ENCODE measurements at regions not wholly inside any gene's neighbourhood (a gene's known extent, or its start where the extent isn't known, plus 50 kb on each side); places are given as distances from the start of the nearest gene placed in this dataset.
"Not testable (repeated sequence)": the region's sequence is repeated elsewhere in the genome, so short reads cannot be mapped to it uniquely, and the experiment has no call there.

DNA sequence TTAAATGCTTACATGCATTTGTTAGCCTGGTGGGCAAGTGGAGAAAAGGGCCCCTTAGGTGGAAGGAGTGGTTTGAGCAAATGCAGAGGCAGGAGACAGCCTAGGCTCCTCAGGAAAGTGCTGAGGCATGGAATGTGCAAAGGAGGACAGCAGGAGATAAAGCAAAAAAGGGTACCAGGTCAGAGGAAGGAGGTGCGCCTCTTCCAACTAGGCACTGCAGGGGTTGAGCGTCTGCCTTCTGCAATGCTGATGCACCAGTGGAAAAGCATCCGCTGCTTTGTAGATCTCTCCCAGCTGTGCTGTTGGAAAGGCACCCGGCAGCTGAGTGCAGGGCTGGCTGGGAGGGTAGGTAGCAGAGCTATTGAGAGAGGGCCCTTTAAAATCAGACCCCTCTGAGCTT, 287.0 kb upstream of the XYLT1 start:
- in situ Hi-C loops (cut with HindIII; ENCODE audit: low pct_unique_long_range_greater_than_20kb, low sequenced_read_pairs): no loop called here
- DNase-seq (ENCODE audit: low read depth): no peak

DNA sequence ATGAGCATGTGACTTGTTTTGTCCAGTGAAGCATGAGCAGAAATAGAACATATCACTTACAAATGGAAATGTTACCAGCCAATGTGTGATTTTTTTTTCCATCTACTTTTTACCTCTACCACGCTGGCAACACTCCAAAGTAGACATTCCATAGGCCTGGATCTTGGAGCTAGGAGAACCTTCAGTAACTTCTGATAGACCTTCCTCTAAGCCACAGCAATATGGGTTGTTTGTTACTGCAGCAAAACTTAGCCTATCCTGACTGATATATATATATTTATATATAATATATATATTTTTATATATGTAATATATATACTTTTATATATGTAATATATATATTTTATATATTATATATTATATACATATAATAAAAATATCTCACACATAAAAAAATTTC, 284.4 kb upstream of the XYLT1 start:
- in situ Hi-C loops (cut with HindIII; ENCODE audit: low pct_unique_long_range_greater_than_20kb, low sequenced_read_pairs): no loop called here
- DNase-seq (ENCODE audit: low read depth): no peak

DNA sequence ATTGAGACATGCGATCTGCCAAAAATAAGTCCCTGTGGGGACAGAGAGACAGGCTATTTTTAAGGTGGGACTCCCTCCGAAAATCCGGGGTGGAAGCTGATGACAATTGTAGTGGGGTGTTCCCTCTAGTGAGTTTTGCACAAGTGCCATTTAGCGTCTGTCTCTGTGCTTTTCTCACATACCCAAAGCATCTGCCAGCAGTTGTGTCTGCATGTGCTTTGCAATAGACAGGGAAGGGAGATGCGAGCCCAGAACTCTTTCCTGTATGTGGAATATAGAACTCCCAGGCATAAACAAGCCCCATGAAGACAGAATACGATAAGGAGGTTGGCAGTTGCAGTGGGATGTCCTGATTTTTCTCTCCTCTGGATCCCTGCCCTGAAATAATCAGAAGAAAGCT, 282.7 kb upstream of the XYLT1 start:
- in situ Hi-C loops (cut with HindIII; ENCODE audit: low pct_unique_long_range_greater_than_20kb, low sequenced_read_pairs): no loop called here

DNA sequence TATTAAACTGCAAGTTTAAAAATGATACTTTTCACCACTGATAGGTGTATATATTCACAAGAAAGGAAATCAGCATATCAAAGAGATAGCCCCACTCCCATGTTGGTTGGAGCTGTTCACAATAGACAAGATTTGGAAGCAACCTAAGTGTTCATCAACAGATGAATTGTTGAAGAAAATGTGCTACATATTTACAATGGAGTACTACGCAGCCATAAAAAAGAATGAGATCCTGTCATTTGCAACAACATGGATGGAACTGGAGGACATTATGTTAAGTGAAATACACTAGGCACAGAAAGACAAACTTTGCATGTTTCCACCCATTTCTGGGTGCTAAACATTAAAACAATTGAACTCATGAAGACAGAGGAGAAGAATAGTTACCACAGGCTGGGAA, 278.9 kb upstream of the XYLT1 start:
- no peak for DNase-seq (ENCODE audit: low read depth)
- in situ Hi-C loops (cut with HindIII; ENCODE audit: low pct_unique_long_range_greater_than_20kb, low sequenced_read_pairs): no loop called here

More for the DNA sequence above, 282.7 kb upstream of the XYLT1 start:
- no peak for DNase-seq (ENCODE audit: low read depth)

DNA sequence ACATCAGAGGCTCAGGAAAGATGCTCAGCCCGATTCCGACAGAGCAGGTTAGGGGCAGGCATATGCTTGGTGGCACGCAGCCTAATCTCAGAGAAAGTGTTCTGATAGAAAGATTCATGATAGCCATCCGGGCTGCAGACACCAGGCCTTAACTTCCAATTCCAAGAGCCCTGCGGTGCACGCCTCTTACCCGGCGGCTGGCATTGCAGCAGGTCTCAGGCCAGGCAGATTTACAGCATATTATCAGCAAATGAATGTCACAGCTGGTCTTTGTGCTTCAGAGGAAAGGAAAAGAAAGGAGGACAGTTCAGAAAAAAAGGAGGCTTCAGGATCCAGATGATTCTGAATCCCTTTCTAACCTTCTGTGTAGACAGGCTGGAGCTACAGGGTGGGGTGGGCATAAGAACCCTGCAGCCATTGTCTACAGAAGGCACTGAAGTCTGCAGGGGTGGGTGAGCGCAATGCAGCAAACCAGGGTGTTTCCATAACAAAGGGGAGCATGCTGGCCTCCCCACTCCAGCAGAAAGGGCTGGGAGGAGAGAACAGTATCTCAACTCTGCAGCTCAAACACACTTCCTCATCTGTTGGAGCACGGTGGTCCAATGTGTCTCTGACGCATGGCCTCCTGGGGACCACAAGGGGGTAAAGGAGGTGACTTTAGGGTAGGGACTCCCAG, 277.4 kb upstream of the XYLT1 start:
- no peak for DNase-seq (ENCODE audit: low read depth)
- in situ Hi-C loops (cut with HindIII; ENCODE audit: low pct_unique_long_range_greater_than_20kb, low sequenced_read_pairs): no loop called here

DNA sequence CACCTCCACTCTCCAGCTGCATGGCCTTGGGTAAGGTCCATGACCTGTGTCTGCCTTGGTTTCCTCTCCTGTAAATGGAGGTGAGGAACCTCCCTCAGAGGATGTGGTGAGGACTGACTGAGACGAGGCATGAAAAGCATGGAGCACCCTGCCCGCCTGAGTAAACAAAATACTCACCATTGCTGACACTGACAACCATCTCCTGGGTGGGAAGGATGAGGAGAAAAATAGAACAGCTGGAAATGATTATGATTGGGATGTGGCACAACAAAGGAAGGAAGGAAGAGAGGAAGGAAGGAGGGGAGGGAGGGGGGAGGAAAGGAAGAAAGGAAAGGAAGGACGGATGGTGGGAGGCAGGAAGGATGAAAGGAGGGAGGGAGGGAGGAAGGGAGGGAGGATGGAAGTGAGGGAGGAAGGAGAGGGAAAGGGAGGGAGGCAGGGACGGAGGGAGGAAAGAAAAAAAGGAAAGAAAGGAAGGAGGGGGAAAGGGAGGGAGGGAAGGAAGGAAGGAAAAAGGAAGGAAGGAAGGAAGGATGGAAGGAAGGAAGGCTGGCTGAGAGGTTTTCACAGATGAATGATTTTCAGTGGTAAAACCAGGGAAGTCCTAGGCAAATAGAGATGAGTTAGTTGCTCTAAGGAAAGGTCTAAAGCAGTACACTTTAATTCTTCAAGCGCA, 276.5 kb upstream of the XYLT1 start:
- DNase-seq (ENCODE audit: low read depth): no peak
- in situ Hi-C loops (cut with HindIII; ENCODE audit: low pct_unique_long_range_greater_than_20kb, low sequenced_read_pairs): no loop called here

DNA sequence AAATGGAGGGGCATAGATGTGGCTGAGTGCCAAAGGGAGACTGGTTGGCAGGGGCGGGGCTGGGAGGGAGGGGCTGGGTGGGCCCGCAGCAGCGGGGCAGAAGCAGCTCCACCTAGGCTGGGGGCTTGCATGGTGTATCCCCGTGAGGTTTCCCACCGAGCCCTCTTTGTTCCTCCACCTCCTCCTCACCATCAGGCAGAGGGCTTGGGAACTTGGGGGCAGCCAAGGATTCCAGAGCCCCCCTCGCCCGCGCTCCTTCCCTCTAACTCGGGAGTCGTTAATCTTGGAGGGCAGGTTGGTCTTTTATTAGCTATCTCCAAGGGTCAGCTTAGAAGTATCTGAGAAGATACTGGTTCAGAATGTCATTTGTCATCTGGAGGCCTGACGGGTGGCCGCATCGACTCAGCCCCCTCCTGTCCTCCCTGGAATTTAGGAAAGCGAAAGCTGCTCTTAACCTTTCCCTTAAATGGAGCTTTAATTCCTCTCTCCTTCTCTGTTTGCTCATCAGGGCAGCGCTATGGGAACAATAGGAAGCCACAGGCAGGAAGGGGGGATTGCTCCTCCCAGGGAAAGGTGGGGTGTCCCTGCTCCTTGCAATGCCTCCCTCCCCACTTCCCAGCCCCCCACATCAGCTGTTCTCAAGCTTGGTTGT, 274.3 kb upstream of the XYLT1 start:
- in situ Hi-C loops (cut with HindIII; ENCODE audit: low pct_unique_long_range_greater_than_20kb, low sequenced_read_pairs): no loop called here
- no peak for DNase-seq (ENCODE audit: low read depth)

DNA sequence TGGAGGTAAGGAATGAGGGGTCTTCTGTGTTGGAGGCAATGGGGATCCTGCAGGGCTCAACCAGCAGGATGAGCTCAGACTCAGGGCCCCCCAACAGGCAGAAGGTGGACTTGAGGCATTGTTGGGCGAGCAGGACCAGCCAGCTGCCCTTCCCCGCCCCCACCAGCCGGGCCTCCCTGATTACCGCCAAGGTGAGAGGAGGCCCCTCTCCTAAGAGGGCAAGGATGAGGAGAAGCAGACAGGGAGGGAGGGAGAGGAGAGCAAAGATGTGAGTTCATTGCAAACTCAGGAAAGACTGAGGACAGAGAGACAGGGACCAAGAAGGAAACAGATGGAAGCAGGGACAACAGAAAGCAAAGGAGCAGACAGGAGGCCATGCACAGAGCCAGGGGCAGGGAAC, 272.8 kb upstream of the XYLT1 start:
- DNase-seq (ENCODE audit: low read depth): no peak
- in situ Hi-C loops (cut with HindIII; ENCODE audit: low pct_unique_long_range_greater_than_20kb, low sequenced_read_pairs): no loop called here

DNA sequence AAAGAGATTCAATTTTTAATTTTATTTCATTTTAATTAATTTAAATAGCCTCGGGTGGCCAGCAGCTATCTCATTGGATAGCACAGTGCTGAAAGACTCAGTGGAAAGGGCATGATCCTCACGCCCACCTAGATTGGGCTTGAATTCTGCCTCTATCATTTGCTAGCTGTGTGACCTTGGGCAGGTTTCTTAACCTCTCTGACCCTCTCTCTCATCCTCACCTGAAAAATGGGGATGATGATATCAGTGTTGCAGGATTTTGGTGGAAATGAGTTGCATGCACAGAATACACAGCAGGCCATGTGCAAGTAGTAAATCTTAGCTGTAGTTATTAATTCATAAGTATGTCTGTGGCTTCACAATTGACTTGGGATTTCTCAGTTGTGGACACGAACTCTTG, 272.4 kb upstream of the XYLT1 start:
- in situ Hi-C loops (cut with HindIII; ENCODE audit: low pct_unique_long_range_greater_than_20kb, low sequenced_read_pairs): no loop called here
- DNase-seq (ENCODE audit: low read depth): no peak

DNA sequence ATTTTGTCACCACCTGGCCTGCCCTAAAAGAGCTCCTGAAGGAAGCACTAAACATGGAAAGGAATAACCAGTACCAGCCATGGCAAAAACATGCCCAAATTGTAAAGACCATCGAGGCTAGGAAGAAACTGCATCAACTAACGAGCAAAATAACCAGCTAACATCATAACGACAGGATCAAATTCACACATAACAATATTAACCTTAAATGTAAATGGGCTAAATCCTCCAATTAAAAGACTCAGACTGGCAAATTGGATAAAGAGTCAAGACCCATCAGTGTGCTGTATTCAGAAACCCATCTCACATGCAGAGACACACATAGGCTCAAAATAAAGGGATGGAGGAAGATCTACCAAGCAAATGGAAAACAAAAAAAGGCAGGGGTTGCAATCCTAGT, 264.3 kb upstream of the XYLT1 start:
- DNase-seq (ENCODE audit: low read depth); in situ Hi-C loops (cut with HindIII; ENCODE audit: low pct_unique_long_range_greater_than_20kb, low sequenced_read_pairs): not testable (repeated sequence)

DNA sequence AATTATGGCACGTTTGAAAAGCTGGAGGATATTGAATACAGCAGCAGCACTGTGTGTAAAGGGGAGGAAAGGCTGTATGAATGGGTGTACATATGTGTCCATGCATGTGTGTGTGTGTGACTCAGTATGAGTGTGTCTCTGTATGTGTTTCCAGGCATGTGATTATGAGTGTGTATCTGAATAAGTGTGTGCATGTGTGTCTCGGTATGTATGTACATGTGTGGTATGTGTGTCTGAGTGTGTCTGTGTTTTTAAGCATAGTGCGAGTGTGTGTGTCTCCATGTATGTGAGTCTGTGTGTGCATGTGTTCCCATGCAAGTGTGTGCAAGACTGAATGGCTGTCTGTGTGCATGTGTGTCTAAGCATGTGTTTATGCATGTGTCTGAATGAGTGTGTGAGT, 259.1 kb upstream of the XYLT1 start:
- DNase-seq (ENCODE audit: low read depth): no peak
- in situ Hi-C loops (cut with HindIII; ENCODE audit: low pct_unique_long_range_greater_than_20kb, low sequenced_read_pairs): no loop called here

DNA sequence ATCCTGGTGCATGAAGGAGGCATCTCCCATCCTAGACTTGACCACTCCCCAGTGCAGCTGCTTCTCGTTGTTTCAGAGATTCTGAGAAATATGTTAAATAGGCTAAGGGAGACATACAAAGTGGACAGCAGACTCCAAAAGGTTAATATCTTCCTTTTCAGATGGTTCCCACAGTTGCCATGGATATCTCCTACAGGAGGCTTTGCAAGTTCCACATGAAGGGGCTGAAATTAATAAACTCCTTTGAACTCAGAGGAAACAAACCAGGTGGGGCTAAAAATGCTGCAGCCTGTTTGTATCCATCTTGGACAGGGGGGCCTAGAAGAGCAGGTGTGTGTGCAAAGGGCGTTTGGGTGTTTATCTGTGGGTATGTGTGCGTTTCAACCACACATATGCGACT, 257.4 kb upstream of the XYLT1 start:
- no peak for DNase-seq (ENCODE audit: low read depth)
- in situ Hi-C loops (cut with HindIII; ENCODE audit: low pct_unique_long_range_greater_than_20kb, low sequenced_read_pairs): no loop called here

DNA sequence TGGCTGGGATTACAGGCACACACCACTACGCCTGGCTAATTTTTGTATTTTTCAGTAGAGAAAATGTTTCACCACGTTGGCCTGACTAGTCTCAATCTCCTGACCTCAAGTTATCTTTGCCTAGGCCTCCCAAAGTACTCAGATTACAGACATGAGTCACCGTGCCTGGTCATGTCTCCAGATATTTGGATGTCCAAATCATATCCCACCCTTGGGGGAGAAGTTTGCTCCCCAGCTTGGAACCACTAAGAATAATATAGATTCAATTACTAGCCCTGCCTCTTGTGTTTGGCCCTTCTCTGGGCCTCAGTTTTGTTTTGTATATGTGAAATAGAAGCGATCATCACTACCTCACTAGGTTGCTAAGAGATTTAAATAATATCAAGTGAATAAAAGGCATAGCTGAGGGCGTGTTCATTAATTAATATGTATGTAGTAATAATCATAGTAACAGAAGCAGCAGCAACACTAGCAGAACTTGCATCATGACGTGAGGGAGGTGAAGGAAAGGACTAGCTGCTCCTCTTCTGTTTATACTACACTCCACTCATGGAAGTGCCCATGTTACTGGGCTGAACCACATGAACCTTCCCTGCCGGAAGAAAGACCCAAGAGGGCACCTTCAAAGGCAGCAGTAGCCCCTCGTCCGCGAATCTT, 253.6 kb upstream of the XYLT1 start:
- DNase-seq (ENCODE audit: low read depth): no peak
- in situ Hi-C loops (cut with HindIII; ENCODE audit: low pct_unique_long_range_greater_than_20kb, low sequenced_read_pairs): no loop called here

DNA sequence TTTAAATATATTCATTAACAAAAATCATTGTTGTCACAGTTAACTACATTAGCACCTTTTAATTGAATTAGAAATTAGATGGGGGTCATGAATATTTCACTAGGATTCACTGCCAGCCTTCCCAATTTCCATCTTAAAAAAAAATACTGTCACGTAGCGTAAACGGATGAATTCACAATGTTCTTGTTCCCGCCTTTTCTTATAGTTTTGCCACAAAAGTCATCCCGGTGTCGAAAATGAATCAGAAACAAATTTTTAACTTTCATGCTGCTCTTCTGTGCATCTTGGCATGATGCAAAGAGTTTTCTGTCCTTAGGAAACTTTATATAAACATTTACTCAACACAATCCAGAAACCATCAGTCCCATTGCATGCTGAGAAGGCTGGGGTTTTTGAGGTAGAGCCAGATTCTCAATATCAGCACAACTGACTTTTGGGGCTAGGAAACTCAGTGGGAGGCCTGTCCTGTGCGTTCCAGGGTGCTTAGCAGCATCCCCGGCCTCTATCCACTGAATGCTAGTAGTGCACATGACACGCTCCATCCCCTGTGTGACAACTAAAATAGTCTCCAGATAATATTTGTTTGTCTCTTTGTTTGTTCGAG, 252.9 kb upstream of the XYLT1 start:
- in situ Hi-C loops (cut with HindIII; ENCODE audit: low pct_unique_long_range_greater_than_20kb, low sequenced_read_pairs): no loop called here
- DNase-seq (ENCODE audit: low read depth): no peak

DNA sequence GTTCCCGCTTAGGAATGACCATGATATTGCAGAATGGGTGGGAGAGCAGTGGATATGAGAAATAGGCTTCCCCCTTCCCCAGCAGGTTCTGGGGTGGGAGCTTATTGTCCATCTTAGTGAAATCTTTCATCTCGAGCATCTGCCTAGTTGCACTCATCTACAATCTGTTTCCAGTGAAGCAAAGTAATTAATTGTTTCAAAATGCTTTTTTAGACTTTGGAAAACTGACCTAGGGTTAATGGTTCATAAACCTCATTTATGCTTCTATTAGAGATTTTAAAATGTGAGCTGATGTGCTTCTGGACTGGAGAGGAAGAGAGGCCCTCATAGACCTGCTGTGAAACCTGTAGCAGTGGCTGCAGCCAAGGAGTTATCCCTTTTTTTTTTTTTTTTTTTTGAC, 247.7 kb upstream of the XYLT1 start:
- in situ Hi-C loops (cut with HindIII; ENCODE audit: low pct_unique_long_range_greater_than_20kb, low sequenced_read_pairs): no loop called here
- no peak for DNase-seq (ENCODE audit: low read depth)

DNA sequence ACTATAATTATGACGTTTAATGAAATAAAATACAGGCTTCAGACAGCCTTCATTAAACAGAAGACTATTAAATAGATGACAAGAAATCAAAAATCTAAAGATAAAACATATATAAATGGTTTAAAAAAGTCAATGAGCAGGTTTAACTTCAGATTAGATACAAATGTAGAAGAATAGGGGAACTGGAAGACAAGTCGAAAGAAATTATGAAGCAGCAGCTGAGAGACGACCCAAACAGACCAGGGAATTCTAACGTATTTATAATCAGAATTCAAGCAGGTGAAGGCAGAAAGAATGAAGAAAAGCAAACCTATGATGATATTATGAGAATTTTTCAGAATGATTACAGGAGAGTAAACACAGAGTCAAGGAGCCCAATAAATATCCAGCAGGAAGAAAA, 235.1 kb upstream of the XYLT1 start:
- DNase-seq (ENCODE audit: low read depth): no peak
- in situ Hi-C loops (cut with HindIII; ENCODE audit: low pct_unique_long_range_greater_than_20kb, low sequenced_read_pairs): no loop called here

DNA sequence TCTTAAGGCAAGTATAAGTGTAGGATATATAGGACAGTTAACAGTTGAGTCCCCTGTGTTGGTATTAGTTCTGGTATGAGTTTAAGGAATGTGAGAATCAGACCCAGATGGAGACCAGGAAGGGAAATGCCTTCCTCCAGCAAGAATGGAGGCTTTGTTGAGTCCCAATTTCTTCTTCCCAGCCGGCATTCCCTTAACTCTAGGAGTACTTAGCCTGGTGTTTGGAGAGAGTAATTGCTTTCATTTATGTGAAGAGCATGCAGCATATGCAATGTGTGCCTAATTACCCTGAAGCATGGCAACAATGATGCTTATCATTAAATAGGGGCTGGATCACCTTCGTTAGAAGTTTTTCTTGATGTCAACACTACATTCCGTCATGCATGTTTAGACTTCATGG, 225.9 kb upstream of the XYLT1 start:
- no peak for DNase-seq (ENCODE audit: low read depth)
- in situ Hi-C loops (cut with HindIII; ENCODE audit: low pct_unique_long_range_greater_than_20kb, low sequenced_read_pairs): no loop called here

DNA sequence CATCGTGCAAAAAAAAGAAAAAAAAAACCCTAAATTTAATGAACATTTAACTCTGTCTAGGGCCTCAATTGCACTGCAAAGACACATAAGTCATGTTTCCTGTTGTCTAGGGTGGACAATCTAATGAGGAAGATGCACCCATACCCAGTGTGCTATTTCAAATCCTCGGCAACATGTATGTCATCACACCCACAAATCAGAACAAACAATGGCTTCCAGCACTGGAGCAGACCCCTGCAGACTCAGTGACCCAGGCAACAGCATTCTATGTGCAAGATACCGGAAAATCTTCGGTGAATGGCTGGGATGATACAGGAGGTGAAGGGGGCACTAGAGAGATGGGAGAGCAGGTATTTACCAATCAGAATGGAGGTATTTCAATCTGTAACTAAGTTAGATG, 221.7 kb upstream of the XYLT1 start:
- no peak for DNase-seq (ENCODE audit: low read depth)
- in situ Hi-C loops (cut with HindIII; ENCODE audit: low pct_unique_long_range_greater_than_20kb, low sequenced_read_pairs): no loop called here

DNA sequence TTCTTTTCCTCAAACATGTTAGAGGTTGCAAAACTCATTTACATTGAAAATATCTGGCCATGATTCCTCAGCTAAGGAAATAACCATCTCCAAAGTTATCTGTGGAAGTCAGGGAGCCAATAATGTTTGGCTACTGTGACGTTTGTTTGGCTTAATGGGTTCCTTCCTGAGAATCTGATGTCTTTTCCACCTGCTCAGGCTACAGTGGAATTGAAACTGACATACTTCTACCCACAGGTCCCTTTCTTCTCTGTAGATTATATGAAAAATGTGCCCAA, 221.1 kb upstream of the XYLT1 start:
- DNase-seq (ENCODE audit: low read depth): no peak
- in situ Hi-C loops (cut with HindIII; ENCODE audit: low pct_unique_long_range_greater_than_20kb, low sequenced_read_pairs): no loop called here

Data from Caki2 (cell line).